OCI-LY1 (cell line): ENCODE measurements at regions not wholly inside any gene's neighbourhood (a gene's known extent, or its start where the extent isn't known, plus 50 kb on each side); places are given as distances from the start of the nearest gene placed in this dataset.

Experiments used
- H2AFZ ChIP-seq: fragments of 200-600 bp; sonication (generic), shearing (Covaris generic); 2 replicates; pipeline ENCODE4 v1.6.0; 2014; ENCODE audit warnings: antibody characterized with exemption, mild to moderate bottlenecking, low read length
- H3F3A ChIP-seq: fragments of 200-600 bp; sonication (generic), shearing (Covaris generic); 2 replicates; pipeline ENCODE4 v1.6.0; 2014; ENCODE audit warnings: mild to moderate bottlenecking, antibody characterized with exemption, low read length, moderate library complexity; ENCODE audit not compliant: insufficient read depth
- H3K27ac ChIP-seq: fragments of 200-600 bp; sonication (generic); 2 replicates; pipeline ENCODE4 v1.5.1; 2014; ENCODE audit warnings: low read length, mixed run types, mild to moderate bottlenecking, low read depth; ENCODE audit not compliant: poor library complexity, severe bottlenecking
- H3K27me3 ChIP-seq: fragments of 200-600 bp; sonication (generic); 2 replicates; pipeline ENCODE4 v1.6.0; 2014; ENCODE audit warnings: antibody characterized with exemption, mild to moderate bottlenecking, low read length, moderate library complexity; ENCODE audit not compliant: insufficient read depth
- H3K36me3 ChIP-seq: fragments of 200-600 bp; sonication (generic); 2 replicates; pipeline ENCODE4 v1.6.1; 2014; ENCODE audit warnings: mild to moderate bottlenecking, antibody characterized with exemption, low read length, moderate library complexity, mixed read lengths; ENCODE audit not compliant: insufficient read depth
- H3K4me1 ChIP-seq: fragments of 200-600 bp; sonication (generic); 2 replicates; pipeline ENCODE4 v1.5.1; 2014; ENCODE audit warnings: mild to moderate bottlenecking, low read length, moderate library complexity; ENCODE audit not compliant: insufficient read depth, severe bottlenecking
- H3K4me2 ChIP-seq: fragments of 200-600 bp; sonication (generic), shearing (Covaris generic); 2 replicates; pipeline ENCODE4 v1.6.1; 2014; ENCODE audit warnings: low read length
- H3K4me3 ChIP-seq: fragments of 200-600 bp; sonication (generic); 2 replicates; pipeline ENCODE4 v1.5.1; 2014; ENCODE audit warnings: low read length, low read depth, mild to moderate bottlenecking, mixed read lengths; ENCODE audit not compliant: poor library complexity, severe bottlenecking
- H3K79me2 ChIP-seq: fragments of 200-600 bp; shearing (Covaris generic); 2 replicates; pipeline ENCODE4 v1.6.1; 2016; ENCODE audit warnings: mixed run types, low read length, mixed read lengths; ENCODE audit not compliant: insufficient read depth
- H3K9ac ChIP-seq: fragments of 200-600 bp; sonication (generic), shearing (Covaris generic); 2 replicates; pipeline ENCODE4 v1.6.1; 2014; ENCODE audit warnings: mild to moderate bottlenecking, low read length, mixed read lengths
- H3K9me2 ChIP-seq: fragments of 200-600 bp; sonication (generic), shearing (Covaris generic); 2 replicates; pipeline ENCODE4 v1.6.1; 2014; ENCODE audit warnings: low read depth, mild to moderate bottlenecking, low read length, mixed read lengths
- H3K9me3 ChIP-seq: fragments of 200-600 bp; shearing (Covaris generic); 2 replicates; pipeline ENCODE4 v1.6.1; 2014; ENCODE audit warnings: low read length, mixed read lengths
- H4K20me1 ChIP-seq: fragments of 200-600 bp; sonication (generic), shearing (Covaris generic); 2 replicates; pipeline ENCODE4 v1.6.0; 2016; ENCODE audit warnings: mild to moderate bottlenecking, low read length; ENCODE audit not compliant: insufficient read depth
- CTCF ChIP-seq: fragments of 200-600 bp; sonication (generic), shearing (Covaris generic); IDR thresholded peaks from 2 replicates; pipeline ENCODE4 v1.5.1; 2017; ENCODE audit warnings: mild to moderate bottlenecking, antibody characterized with exemption, low read length, moderate library complexity, mixed read lengths
- EZH2 ChIP-seq: fragments of 200-600 bp; sonication (generic), shearing (Covaris generic); IDR thresholded peaks from 2 replicates; pipeline ENCODE4 v1.8.0; 2017; ENCODE audit warnings: borderline replicate concordance, mixed run types, mild to moderate bottlenecking, antibody characterized with exemption, low read length, moderate library complexity, mixed read lengths

- Histone ChIP-seq H3K27ac (no peak overlapping the region), H3K36me3 (no peaks in the 10 kb centered on the region), H3K9me3 (no peaks in the 10 kb centered on the region), H3K9ac (no peak overlapping the region), H3K79me2 (no peaks in the 10 kb centered on the region), H3K4me3 (no peak overlapping the region), H3K9me2 (no peaks in the 10 kb centered on the region), H3K4me2 (no peak overlapping the region), H3F3A (no peaks in the 10 kb centered on the region), H3K4me1 (no peaks in the 10 kb centered on the region), H4K20me1 (no peaks in the 10 kb centered on the region), H2AFZ (no peak overlapping the region), H3K27me3 (no peaks in the 10 kb centered on the region)
- TF ChIP-seq CTCF (no peak), EZH2 (no peak)
Measured at GRCh38 chr6:138655828-138656227, 117.7 kb upstream of the CCDC28A start.

GRCh38 chr6:138656364-138657064, 117.1 kb upstream of the CCDC28A start:
- Histone ChIP-seq H3K9ac (no peak overlapping the region), H4K20me1 (no peaks in the 10 kb centered on the region)
- no peak for TF ChIP-seq EZH2
- TF ChIP-seq CTCF: no peak

GRCh38 chr6:138657065-138657425, 116.5 kb upstream of the CCDC28A start:
- no peaks in the 10 kb centered on the region for H3K79me2 ChIP-seq
- no peaks in the 10 kb centered on the region for H3K9me3 ChIP-seq
- no peaks in the 10 kb centered on the region for H3K9me2 ChIP-seq
- H4K20me1 ChIP-seq: no peaks in the 10 kb centered on the region
- H2AFZ ChIP-seq: no peak overlapping the region
- no peak overlapping the region for H3K27ac ChIP-seq
- H3K4me3 ChIP-seq: no peak overlapping the region
- no peak overlapping the region for H3K9ac ChIP-seq
- TF ChIP-seq EZH2: no peak
- no peak for TF ChIP-seq CTCF
- H3K27me3 ChIP-seq: no peaks in the 10 kb centered on the region
- H3F3A ChIP-seq: no peaks in the 10 kb centered on the region
- H3K4me2 ChIP-seq: no peak overlapping the region
- H3K36me3 ChIP-seq: no peaks in the 10 kb centered on the region
- H3K4me1 ChIP-seq: no peaks in the 10 kb centered on the region

More at GRCh38 chr6:138656364-138657064, 117.1 kb upstream of the CCDC28A start:
- Histone ChIP-seq H3K79me2 (no peaks in the 10 kb centered on the region), H3K36me3 (no peaks in the 10 kb centered on the region), H3K4me2 (no peak overlapping the region), H3K4me1 (no peaks in the 10 kb centered on the region), H3F3A (no peaks in the 10 kb centered on the region), H3K27me3 (no peaks in the 10 kb centered on the region), H3K9me3 (no peaks in the 10 kb centered on the region), H3K4me3 (no peak overlapping the region), H3K27ac (no peak overlapping the region), H3K9me2 (no peaks in the 10 kb centered on the region), H2AFZ (no peak overlapping the region)
